ENCODE measurements at regions not wholly inside any gene's neighbourhood (a gene's known extent, or its start where the extent isn't known, plus 50 kb on each side); places are given as distances from the start of the nearest gene placed in this dataset.

- FAIRE-seq (no peak), DNase-seq (ENCODE audit: low read depth, low spot score) (no peak), ATAC-seq (no peak)
- no TSS peak for BruUV-seq (replicated peaks)
- no peaks in the 10 kb centered on the region for H4K20me1 ChIP-seq (ENCODE audit: control insufficient read depth, insufficient read depth)
- no peaks in the 10 kb centered on the region; the same call in 2 of the 3 replicates for H3K9me3 ChIP-seq (replicated peaks; ENCODE audit: control insufficient read depth, insufficient read depth, low read length)
- ChIA-PET SMC1A (ENCODE audit: uncharacterized antibody, unreplicated experiment) (interaction anchor here (1.0 to 1.2 kb wide), 3 partner anchors 7 to 14 kb away, joined by 3 read pairs; no protein-coding TSS in a partner anchor), CTCF (interaction anchor here (0.5 to 1.3 kb wide), 4 partner anchors 7 to 877 kb away, joined by 3 to 5 read pairs (median 4); no protein-coding TSS in a partner anchor), RAD21 (ENCODE audit: unreplicated experiment) (interaction anchor here (1.0 kb wide), 2 partner anchors 15 to 133 kb away, joined by 3 read pairs; no protein-coding TSS in a partner anchor), POLR2A (interaction anchor here (0.6 to 3.4 kb wide), 5 partner anchors 14 to 287 kb away, joined by 3 to 12 read pairs (median 3); partner anchors contain the start of gene VEGFA)
- peaks cover 16% of the 10 kb centered on the region for H3K4me1 ChIP-seq (ENCODE audit: control insufficient read depth, insufficient read depth, low read length)
- no peaks in the 10 kb centered on the region for H3K36me3 ChIP-seq (ENCODE audit: control insufficient read depth in 2 of 2, insufficient read depth in 2 of 2, low read length in 1 of 2)
- H3K27me3 ChIP-seq (replicated peaks in 1 of 2; ENCODE audit: control insufficient read depth in 2 of 2, insufficient read depth in 2 of 2, low read length in 1 of 2) = no peaks in the 10 kb centered on the region
- in situ Hi-C loops (cut with MboI) = no loop called here
- WGBS (ENCODE audit: insufficient coverage, insufficient replicate concordance, low lambda C conversion rate, missing lambda C conversion rate) = 39% methylated on average over 4 of the region's 4 CpGs
- H3K79me2 ChIP-seq (ENCODE audit: control insufficient read depth, insufficient read depth, low read length) = no peaks in the 10 kb centered on the region
- H3K4me3 ChIP-seq = no peak overlapping the region
- no peak overlapping the region for H2AFZ ChIP-seq (ENCODE audit: control insufficient read depth, low read depth, low read length)
- intact Hi-C loops (cut with micrococcal nuclease; ENCODE audit: unreplicated experiment) = loop anchor here (5.0 kb wide), 1 partner anchor 45 kb away; no protein-coding TSS in a partner anchor
- no peak overlapping the region for H3K9ac ChIP-seq (ENCODE audit: control insufficient read depth, insufficient read depth, low read length)
- H3K27ac ChIP-seq (ENCODE audit: control insufficient read depth, insufficient read depth) = no peak overlapping the region
- no peak overlapping the region for H3K4me2 ChIP-seq (ENCODE audit: control insufficient read depth, insufficient read depth)
- TF ChIP-seq RFX5 (IDR thresholded peaks at IDR 0.05; ENCODE audit: low read depth, low read length) (no peak), NKRF (conservative IDR thresholded peaks at IDR 0.05) (no peak), RCOR1 (conservative IDR thresholded peaks at IDR 0.05; ENCODE audit: low read depth, low read length) (no peak), NBN (IDR thresholded peaks at IDR 0.05) (no peak), SKIL (IDR thresholded peaks at IDR 0.05; ENCODE audit: low read depth, poor library complexity, severe bottlenecking) (no peak), SREBF1 (IDR thresholded peaks at IDR 0.05; ENCODE audit: low read length) (no peak), ZNF592 (IDR thresholded peaks at IDR 0.05) (no peak), ZBTB11 (CRISPR knock-in tag; IDR thresholded peaks at IDR 0.05) (no peak), POU2F2 (IDR thresholded peaks at IDR 0.05; ENCODE audit: borderline replicate concordance, low read depth, low read length) (no peak), ZNF622 (IDR thresholded peaks at IDR 0.05) (no peak), MYC (IDR thresholded peaks at IDR 0.05; ENCODE audit: insufficient read depth, insufficient read length, insufficient replicate concordance, low read length, severe bottlenecking) (no peak)
Observed at GRCh38 chr6:44057238-44057930, 69.9 kb downstream of the MRPL14 start.
